NOMO-1 (cell line): ENCODE measurements at regions not wholly inside any gene's neighbourhood (a gene's known extent, or its start where the extent isn't known, plus 50 kb on each side); places are given as distances from the start of the nearest gene placed in this dataset.

ENCODE experiments used
- DNase-seq, 2 experiments: peaks; one replicate each; lab custom pipeline; 2025; ENCODE audit not compliant: unreplicated experiment in 2 of 2; lab: John Stamatoyannopoulos, UW

DNA sequence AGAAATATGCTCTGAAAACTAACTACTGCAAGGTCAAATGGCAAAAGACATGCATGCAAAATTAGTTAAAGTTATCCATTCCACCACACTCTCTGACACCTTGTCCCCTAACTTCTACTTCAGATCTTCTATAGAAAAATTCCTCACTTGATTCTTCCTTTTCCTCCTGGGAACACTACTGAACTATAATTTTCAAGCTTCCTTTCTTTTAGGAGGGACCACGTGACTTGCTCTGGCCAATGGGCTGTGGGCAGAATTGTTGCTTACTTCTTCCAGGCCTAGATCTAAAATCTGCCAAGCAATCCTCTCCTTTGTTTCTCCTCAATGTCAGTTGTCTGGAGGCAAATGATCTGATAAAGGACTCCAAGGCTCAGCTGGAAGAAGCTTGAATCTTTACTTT, 441.0 kb downstream of the CDK5RAP2 start:
- DNase-seq, result no peak

GRCh38 chr9:120137186-120137840, 442.7 kb downstream of the CDK5RAP2 start:
- no peak for DNase-seq

DNA sequence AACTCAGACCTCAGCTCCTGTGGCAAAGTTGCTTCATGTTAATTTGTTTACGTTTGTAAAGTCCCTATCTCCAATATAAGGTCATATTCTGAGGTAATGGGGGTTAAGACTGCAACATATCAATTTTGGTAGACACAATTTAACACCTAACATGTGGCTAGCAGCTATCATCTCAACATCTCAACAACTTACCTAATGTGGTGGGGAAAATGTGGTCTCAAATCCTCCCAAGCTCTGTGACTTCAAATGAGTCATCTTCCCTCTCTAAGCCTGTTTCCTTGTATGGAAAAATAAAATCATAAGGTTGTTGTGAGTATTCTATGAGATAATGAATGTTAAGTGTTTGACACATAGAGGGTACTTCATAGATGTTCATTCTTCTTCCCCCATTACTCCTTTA, 443.3 kb downstream of the CDK5RAP2 start:
- no peak for DNase-seq

DNA sequence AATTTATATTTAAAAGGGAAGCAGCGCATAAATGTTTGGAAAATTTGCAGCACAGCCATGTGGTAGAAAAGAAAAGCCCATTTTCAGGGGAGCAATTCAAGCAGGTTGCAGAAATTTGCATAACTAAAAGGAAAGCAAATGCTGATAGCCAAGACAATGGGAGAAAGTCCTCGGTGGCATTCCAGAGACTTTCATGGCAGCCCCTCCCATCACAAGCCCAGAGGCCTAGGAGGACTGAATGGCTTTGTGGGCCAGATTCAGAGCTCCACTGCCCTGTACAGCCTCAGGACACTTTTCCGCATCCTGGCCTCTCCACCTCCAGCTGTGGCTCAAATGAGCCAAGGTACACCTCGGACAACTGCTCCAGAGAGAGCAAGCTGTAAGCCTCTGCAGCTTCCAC, 462.9 kb downstream of the CDK5RAP2 start:
- no peak for DNase-seq

- no peak for DNase-seq
Observed at GRCh38 chr9:120110520-120110919, 469.4 kb downstream of the CDK5RAP2 start.

DNA sequence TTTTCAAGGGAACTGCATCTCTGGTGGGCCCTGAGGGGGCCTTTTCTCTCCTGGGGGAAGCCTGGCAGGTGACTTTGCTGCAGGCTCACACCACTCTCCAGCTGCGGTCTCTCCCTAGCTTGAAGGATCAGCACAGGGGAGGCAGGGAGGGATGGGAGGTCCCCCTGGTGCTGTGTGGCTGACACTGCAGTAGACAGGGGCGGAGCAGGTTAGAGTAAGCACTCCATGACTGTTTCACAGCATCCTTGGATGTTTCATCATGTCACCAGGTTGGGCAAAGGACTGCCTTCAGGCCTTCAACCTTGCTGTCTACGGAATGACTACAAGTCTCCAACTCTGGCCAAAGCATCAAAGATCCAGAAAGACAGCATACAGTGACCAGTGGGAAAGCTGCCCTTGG, 470.7 kb downstream of the CDK5RAP2 start:
- DNase-seq, result no peak

DNA sequence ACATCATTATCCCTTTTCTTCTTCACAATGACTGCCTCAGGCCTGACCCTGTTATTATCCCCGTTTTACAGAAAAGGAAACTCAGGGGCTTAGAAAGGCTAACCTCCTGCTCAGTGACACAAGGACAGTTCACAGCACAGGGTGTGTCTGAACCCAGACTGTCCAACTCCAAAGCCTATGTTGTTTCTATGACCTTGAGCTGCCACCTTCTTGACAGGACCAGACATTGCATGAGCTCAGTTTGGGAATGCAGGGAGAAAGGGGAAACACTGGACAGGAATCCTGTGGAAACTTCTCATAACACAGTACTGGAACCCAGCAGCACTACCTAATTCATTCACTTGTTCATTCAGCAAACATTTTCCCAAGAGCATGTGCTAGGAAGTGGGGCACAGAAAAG, 472.8 kb downstream of the CDK5RAP2 start:
- no peak for DNase-seq

DNA sequence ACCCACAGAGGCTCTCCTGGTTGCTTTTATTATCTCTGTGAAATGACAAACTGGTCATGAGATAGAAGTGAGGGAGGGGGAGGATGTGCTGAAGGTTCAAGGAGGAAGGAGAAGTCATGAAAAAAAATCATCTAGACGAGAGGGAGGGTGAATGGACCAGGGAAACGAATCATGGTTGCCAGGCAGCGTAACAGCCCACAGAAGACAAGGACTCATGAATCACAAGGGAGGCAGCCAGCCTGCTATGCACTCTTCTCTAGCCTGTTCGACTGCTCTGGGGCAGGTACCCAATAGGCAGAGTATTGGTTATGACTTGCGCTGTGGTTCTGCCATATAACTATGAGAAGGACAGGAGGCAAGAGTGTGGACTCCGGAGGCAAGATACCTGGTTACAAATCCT, 475.2 kb downstream of the CDK5RAP2 start:
- no peak for DNase-seq

DNA sequence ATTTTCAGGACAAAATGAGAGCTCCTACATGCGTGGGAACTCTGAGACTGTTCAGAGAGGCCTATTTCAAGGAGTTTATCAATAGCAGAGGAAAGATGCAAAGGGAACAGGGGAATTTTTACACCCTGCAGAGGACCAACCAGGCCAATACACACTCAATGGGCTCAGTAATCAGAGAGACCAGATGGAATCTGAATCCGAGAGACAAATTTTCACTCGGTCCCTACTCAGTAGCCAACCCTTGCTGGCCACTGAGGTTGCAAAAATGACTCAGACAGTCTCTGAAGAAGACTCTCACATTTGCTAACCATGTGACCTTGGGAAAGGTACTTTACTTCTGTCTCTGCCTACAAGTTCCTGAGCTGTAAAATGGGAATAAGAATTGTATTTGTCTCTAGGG, 479.4 kb downstream of the CDK5RAP2 start:
- no peak for DNase-seq

- DNase-seq, result no peak
Observed at GRCh38 chr9:120099065-120099464, 480.9 kb downstream of the CDK5RAP2 start.

GRCh38 chr9:120098584-120098983, 481.4 kb downstream of the CDK5RAP2 start:
- no peak for DNase-seq

GRCh38 chr9:120091206-120091605, 488.8 kb downstream of the CDK5RAP2 start:
- no peak for DNase-seq

- DNase-seq, result no peak
Observed at GRCh38 chr9:120080849-120081248, 499.1 kb downstream of the CDK5RAP2 start.

DNA sequence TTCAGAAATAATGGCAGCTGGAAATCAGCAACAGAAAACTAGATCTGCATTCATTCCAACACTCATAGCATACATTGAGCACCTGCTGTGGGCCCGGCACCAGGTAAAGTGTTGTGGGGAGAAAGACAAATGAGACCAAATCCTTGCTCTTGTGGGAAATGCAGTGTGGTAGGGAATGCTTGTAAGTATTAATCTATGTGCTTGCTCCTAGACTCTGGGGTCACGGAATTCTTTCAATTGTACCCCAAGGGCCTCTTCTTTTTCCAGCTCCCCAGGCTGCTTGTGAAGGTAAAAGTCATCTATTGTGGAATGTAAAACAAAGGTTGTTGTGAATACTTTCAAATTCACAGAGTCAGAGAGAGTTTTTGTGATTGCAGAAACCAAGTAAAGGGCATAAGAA, 501.9 kb downstream of the CDK5RAP2 start:
- no peak for DNase-seq

- no peak for DNase-seq
Observed at GRCh38 chr9:120071760-120072159, 508.2 kb downstream of the CDK5RAP2 start.

GRCh38 chr9:120066315-120066714, 513.7 kb downstream of the CDK5RAP2 start:
- no peak for DNase-seq

GRCh38 chr9:120065151-120065550, 514.8 kb downstream of the CDK5RAP2 start:
- no peak for DNase-seq

DNA sequence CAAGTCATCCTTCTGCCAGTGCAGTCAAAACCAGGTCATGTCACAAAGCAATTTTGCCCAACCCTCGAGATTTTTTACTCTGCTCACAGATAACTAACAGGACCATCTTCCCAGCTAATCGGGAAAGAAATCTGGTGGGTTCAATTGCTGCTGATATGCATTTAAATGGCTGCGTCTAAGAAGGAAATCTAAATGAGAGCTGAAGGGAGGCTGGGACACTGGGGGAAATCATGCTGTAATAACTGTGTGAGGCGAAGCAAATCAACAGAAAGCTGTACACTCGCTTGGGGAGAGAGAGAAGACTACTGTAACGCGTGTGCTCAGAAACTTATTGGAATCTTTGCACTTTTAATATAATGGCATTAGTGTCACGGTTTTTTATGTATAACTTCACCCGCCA, 535.0 kb downstream of the CDK5RAP2 start:
- no peak for DNase-seq

- DNase-seq, result no peak
Observed at GRCh38 chr9:120043448-120043847, 536.5 kb downstream of the CDK5RAP2 start.

GRCh38 chr9:120040896-120041295, 539.1 kb downstream of the CDK5RAP2 start:
- no peak for DNase-seq

GRCh38 chr9:120038342-120038741, 541.6 kb downstream of the CDK5RAP2 start:
- no peak for DNase-seq

DNA sequence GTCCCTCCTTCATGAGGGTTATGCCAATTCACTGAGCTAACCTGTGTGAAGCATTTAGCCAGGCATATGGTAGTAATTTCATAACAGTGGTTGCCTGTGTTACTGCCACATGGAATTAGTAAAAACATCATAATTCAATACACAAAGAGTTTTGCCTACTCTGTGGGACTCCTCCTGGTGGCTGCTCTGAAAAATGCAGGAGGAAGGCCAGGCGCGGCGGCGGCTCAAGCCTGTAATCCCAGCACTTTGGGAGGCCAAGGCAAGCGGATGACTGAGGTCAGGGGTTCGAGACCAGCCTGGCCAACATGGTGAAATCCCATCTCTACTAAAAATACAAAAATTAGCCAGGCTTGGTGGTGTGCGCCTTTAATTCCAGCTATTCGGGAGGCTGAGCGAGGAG, 547.3 kb downstream of the CDK5RAP2 start:
- no peak for DNase-seq

DNA sequence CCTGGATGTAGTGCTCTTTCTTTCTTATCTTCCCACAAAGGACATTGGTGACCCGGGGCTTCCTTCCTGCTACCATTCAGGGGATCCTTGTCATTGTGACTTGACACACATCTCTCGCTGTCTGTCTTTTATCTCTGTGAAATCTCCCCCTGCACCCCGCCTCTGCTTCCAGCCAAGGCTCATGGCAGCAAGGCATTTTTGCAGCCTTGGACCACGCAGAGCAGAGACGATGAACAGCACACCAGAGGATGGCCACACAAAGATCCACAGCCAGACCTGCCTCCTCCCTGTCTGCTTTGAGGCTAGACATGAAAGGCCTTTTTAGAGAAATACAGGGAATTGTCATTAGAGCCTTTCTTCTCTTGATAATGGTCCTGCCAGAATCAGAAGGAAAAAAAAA, 549.1 kb downstream of the CDK5RAP2 start:
- DNase-seq, result no peak
